ENCODE measurements at regions not wholly inside any gene's neighbourhood (a gene's known extent, or its start where the extent isn't known, plus 50 kb on each side); places are given as distances from the start of the nearest gene placed in this dataset.
A peak's percentile ranks its signal among the peaks of the same experiment; 100 is the strongest.

DNA sequence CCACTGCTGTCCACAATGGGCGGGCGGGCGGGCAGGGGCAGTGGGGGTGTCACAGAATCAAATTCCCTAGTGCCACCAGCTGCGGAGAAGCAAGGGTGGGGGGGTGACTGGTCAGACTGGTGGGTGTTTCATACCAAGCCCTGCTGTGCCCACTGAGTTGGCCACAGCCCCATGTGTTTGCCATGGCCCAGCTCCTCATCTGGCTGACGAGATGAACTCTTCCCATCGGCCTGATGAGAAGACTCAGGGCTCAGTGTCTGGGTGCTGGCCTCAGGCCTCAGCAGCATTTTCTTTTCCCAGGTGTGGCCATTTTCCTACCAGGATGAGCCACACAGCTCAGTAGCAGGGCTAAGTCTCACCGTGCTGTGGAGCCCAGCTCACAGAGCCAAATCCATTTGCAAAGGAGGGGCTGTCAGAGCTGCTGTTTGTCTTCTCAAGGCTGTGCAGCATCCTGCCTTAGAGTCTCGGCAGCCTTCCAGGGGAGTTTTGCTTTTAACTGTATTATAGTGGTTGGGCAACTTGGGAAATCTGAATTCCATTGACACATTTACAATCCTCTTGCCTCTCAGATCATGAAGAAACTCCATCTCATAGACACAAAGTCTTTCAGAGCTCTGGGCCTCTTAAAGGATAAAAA is 176.8 kb downstream of the ABHD5 start:
- no peak overlapping the region for H3K9ac ChIP-seq (ENCODE audit: low read length)

GRCh38 chr3:43869491-43869890 is 178.8 kb downstream of the ABHD5 start:
- Histone ChIP-seq H3K9me3 (ENCODE audit: control insufficient read depth, low read length) (no peaks in the 10 kb centered on the region), H3K4me3 (ENCODE audit: low read length) (no peak overlapping the region), H3K27me3 (replicated peaks; ENCODE audit: control insufficient read depth, insufficient read depth, low read length) (no peaks in the 10 kb centered on the region), H3K9ac (ENCODE audit: low read length) (no peak overlapping the region), H3K4me1 (ENCODE audit: control insufficient read depth, insufficient read depth, low read length) (peaks cover 55% of the 10 kb centered on the region), H3K36me3 (ENCODE audit: control insufficient read depth, insufficient read depth, low read length, severe bottlenecking) (no peaks in the 10 kb centered on the region)
- no peak for DNase-seq (ENCODE audit: low read depth)

More for the DNA sequence above, 176.8 kb downstream of the ABHD5 start:
- Histone ChIP-seq H3K36me3 (ENCODE audit: control insufficient read depth, insufficient read depth, low read length, severe bottlenecking) (no peaks in the 10 kb centered on the region), H3K27me3 (replicated peaks; ENCODE audit: control insufficient read depth, insufficient read depth, low read length) (no peaks in the 10 kb centered on the region), H3K4me3 (ENCODE audit: low read length) (no peak overlapping the region), H3K9me3 (ENCODE audit: control insufficient read depth, low read length) (no peaks in the 10 kb centered on the region), H3K4me1 (ENCODE audit: control insufficient read depth, insufficient read depth, low read length) (peaks cover 48% of the 10 kb centered on the region)
- peak; percentile 66 for DNase-seq (ENCODE audit: low read depth)

DNA sequence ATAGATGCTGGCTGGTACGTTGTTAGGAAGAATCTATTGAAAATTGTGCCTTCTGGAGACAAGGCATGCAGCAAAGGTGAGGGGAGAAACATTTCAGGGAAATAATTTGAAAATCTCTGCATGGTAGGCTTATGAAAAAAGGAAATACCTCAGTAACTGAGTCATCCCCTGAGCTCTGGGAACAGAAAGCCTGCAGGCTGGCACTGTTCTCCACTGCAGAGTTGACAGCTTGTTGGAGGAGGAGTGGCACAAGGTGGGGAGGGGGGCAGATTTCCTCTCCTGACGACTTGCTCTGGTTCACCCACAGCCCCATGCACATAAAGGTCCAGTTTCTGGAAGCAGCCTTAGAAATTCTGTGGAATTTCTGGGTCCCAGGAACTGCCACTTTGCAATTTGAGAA is 179.4 kb downstream of the ABHD5 start:
- Histone ChIP-seq H3K9ac (ENCODE audit: low read length) (no peak overlapping the region), H3K36me3 (ENCODE audit: control insufficient read depth, insufficient read depth, low read length, severe bottlenecking) (no peaks in the 10 kb centered on the region), H3K27me3 (replicated peaks; ENCODE audit: control insufficient read depth, insufficient read depth, low read length) (no peaks in the 10 kb centered on the region), H3K4me3 (ENCODE audit: low read length) (no peak overlapping the region), H3K9me3 (ENCODE audit: control insufficient read depth, low read length) (no peaks in the 10 kb centered on the region), H3K4me1 (ENCODE audit: control insufficient read depth, insufficient read depth, low read length) (peaks cover 55% of the 10 kb centered on the region)
- DNase-seq (ENCODE audit: low read depth), result peak; percentile 83

DNA sequence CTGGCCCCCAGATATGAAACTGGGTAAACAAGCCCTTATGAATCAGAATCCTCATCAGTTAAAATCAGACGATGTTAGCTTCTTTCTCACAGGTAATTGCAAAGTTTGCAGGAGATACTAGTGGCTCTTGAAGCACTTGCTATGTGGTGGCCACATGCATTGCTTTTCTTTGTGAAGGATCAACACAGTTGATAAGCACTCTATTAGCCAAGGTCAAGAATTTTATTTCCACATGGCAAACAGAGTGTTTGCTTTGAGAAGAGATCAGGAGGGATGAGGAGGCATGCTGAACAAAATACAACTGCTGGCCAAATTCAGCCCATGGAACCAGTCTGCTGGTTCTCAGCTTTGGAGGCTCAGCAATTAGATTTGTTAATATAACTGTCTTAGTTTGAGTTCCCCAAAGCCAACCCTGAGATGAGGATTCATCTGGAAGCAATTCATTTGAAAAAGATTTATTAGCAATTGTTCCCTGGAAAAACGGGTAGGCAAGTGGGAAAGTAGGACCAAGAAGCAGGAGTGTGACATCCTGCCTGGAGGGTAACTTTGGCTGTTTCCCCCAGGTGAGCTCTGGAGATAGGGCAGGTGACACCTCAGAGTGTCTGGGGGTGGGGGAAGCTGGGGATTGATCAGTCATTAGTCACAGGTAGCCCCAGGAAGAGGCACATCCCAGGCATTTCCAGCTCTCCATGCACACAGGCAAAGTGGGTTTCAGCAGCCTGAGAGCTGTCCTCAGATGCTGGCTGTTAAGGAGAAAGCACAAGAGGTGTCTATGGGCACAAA is 180.3 kb downstream of the ABHD5 start:
- H3K27me3 ChIP-seq (replicated peaks; ENCODE audit: control insufficient read depth, insufficient read depth, low read length), result no peaks in the 10 kb centered on the region
- DNase-seq (ENCODE audit: low read depth), result no peak
- peaks cover 55% of the 10 kb centered on the region for H3K4me1 ChIP-seq (ENCODE audit: control insufficient read depth, insufficient read depth, low read length)
- H3K4me3 ChIP-seq (ENCODE audit: low read length), result no peak overlapping the region
- H3K9ac ChIP-seq (ENCODE audit: low read length), result no peak overlapping the region
- no peaks in the 10 kb centered on the region for H3K9me3 ChIP-seq (ENCODE audit: control insufficient read depth, low read length)
- no peaks in the 10 kb centered on the region for H3K36me3 ChIP-seq (ENCODE audit: control insufficient read depth, insufficient read depth, low read length, severe bottlenecking)

DNA sequence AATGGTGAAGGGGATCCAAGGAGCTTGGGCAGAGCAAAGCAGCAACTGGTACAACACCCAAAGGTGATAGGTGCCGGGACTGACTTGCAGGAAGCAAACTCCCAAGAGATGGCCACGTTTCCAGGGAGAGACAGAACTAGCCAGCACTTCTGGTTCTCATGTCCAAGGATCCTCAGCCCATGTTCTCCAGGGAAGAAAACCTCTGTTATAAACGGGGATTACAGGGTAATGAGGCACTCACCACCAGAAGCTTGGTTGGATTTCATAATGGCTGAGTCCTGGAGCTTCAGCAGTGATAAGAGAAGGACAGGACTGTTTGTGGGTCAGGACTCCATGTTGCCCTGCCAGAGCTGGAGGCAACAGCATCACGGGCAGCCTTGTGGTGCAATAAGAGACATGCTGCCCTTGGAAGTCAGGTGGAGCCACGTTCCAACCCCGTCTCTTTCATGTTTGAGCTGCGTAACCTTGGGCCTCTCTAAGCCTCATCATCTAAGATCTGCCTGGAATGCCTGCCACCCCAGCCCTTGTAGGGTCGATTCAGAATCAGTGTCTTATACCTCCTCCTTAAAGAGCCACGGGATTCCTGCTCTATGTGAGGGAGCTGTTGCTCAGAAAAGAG is 181.0 kb downstream of the ABHD5 start:
- no peak overlapping the region for H3K4me3 ChIP-seq (ENCODE audit: low read length)
- H3K9ac ChIP-seq (ENCODE audit: low read length), result peak overlapping the region; percentile 7
- H3K27me3 ChIP-seq (replicated peaks; ENCODE audit: control insufficient read depth, insufficient read depth, low read length), result no peaks in the 10 kb centered on the region
- peaks cover 49% of the 10 kb centered on the region for H3K4me1 ChIP-seq (ENCODE audit: control insufficient read depth, insufficient read depth, low read length)
- no peak for DNase-seq (ENCODE audit: low read depth)
- no peaks in the 10 kb centered on the region for H3K36me3 ChIP-seq (ENCODE audit: control insufficient read depth, insufficient read depth, low read length, severe bottlenecking)
- no peaks in the 10 kb centered on the region for H3K9me3 ChIP-seq (ENCODE audit: control insufficient read depth, low read length)

DNA sequence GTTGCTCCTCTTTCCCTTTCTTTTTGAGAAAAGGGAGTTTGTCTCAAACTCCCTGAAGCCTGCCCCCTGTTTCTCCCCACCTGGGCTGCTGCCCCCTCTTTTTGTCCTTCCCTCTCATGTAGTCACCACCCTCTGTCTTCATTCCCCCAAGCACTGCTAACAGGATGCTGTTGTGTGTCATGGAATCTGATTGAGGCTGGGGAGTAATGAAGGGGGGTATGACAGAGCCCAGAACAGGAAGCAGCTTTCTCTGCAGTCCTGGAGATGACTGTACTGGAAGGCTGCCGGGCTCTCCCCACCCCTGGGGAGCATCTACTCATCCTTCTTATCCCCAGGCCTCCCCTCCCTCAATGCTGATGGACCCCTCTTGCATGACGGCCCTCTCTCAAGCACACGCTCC is 181.6 kb downstream of the ABHD5 start:
- peak; percentile 67 for DNase-seq (ENCODE audit: low read depth)
- Histone ChIP-seq H3K4me3 (ENCODE audit: low read length) (no peak overlapping the region), H3K9me3 (ENCODE audit: control insufficient read depth, low read length) (no peaks in the 10 kb centered on the region), H3K36me3 (ENCODE audit: control insufficient read depth, insufficient read depth, low read length, severe bottlenecking) (no peaks in the 10 kb centered on the region), H3K4me1 (ENCODE audit: control insufficient read depth, insufficient read depth, low read length) (peaks cover 45% of the 10 kb centered on the region), H3K9ac (ENCODE audit: low read length) (peak overlapping the region; percentile 7), H3K27me3 (replicated peaks; ENCODE audit: control insufficient read depth, insufficient read depth, low read length) (no peaks in the 10 kb centered on the region)

GRCh38 chr3:43872901-43873300 is 182.2 kb downstream of the ABHD5 start:
- no peak overlapping the region for H3K4me3 ChIP-seq (ENCODE audit: low read length)
- H3K27me3 ChIP-seq (replicated peaks; ENCODE audit: control insufficient read depth, insufficient read depth, low read length), result no peaks in the 10 kb centered on the region
- H3K36me3 ChIP-seq (ENCODE audit: control insufficient read depth, insufficient read depth, low read length, severe bottlenecking), result no peaks in the 10 kb centered on the region
- no peak overlapping the region for H3K9ac ChIP-seq (ENCODE audit: low read length)
- peak; percentile 44 for DNase-seq (ENCODE audit: low read depth)
- H3K4me1 ChIP-seq (ENCODE audit: control insufficient read depth, insufficient read depth, low read length), result peaks cover 44% of the 10 kb centered on the region
- no peaks in the 10 kb centered on the region for H3K9me3 ChIP-seq (ENCODE audit: control insufficient read depth, low read length)

- DNase-seq (ENCODE audit: low read depth), result no peak
- H3K9ac ChIP-seq (ENCODE audit: low read length), result no peak overlapping the region
- no peaks in the 10 kb centered on the region for H3K27me3 ChIP-seq (replicated peaks; ENCODE audit: control insufficient read depth, insufficient read depth, low read length)
- no peaks in the 10 kb centered on the region for H3K9me3 ChIP-seq (ENCODE audit: control insufficient read depth, low read length)
- H3K4me1 ChIP-seq (ENCODE audit: control insufficient read depth, insufficient read depth, low read length), result peaks cover 39% of the 10 kb centered on the region
- no peaks in the 10 kb centered on the region for H3K36me3 ChIP-seq (ENCODE audit: control insufficient read depth, insufficient read depth, low read length, severe bottlenecking)
- no peak overlapping the region for H3K4me3 ChIP-seq (ENCODE audit: low read length)
Measured at GRCh38 chr3:43873723-43874122, 183.0 kb downstream of the ABHD5 start.

DNA sequence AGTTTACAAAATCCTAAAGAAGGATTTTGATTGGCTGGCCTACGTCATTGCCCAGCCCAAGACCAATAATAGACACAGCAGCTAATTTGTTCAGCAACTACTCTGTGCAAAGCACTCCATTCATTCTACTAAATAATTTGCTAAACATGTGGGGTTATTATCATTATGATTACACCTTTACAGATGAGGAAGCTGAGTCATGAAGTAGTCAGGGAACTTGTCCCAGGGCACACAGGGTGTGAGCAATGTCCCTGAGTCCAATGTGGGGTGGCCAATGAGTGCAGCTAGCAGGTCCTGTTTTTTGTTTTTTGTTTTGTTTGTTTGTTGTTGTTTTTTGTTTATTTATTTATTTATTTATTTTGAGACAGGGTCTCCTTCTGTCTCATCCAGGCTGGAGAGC is 183.6 kb downstream of the ABHD5 start:
- DNase-seq (ENCODE audit: low read depth), result no peak
- Histone ChIP-seq H3K27me3 (replicated peaks; ENCODE audit: control insufficient read depth, insufficient read depth, low read length) (no peaks in the 10 kb centered on the region), H3K9me3 (ENCODE audit: control insufficient read depth, low read length) (no peaks in the 10 kb centered on the region), H3K4me1 (ENCODE audit: control insufficient read depth, insufficient read depth, low read length) (peaks cover 39% of the 10 kb centered on the region), H3K4me3 (ENCODE audit: low read length) (no peak overlapping the region), H3K9ac (ENCODE audit: low read length) (no peak overlapping the region), H3K36me3 (ENCODE audit: control insufficient read depth, insufficient read depth, low read length, severe bottlenecking) (no peaks in the 10 kb centered on the region)

GRCh38 chr3:43874731-43875130 is 184.0 kb downstream of the ABHD5 start:
- no peaks in the 10 kb centered on the region for H3K27me3 ChIP-seq (replicated peaks; ENCODE audit: control insufficient read depth, insufficient read depth, low read length)
- no peak overlapping the region for H3K9ac ChIP-seq (ENCODE audit: low read length)
- H3K4me3 ChIP-seq (ENCODE audit: low read length), result no peak overlapping the region
- H3K36me3 ChIP-seq (ENCODE audit: control insufficient read depth, insufficient read depth, low read length, severe bottlenecking), result no peaks in the 10 kb centered on the region
- DNase-seq (ENCODE audit: low read depth), result no peak
- peaks cover 35% of the 10 kb centered on the region for H3K4me1 ChIP-seq (ENCODE audit: control insufficient read depth, insufficient read depth, low read length)
- no peaks in the 10 kb centered on the region for H3K9me3 ChIP-seq (ENCODE audit: control insufficient read depth, low read length)

DNA sequence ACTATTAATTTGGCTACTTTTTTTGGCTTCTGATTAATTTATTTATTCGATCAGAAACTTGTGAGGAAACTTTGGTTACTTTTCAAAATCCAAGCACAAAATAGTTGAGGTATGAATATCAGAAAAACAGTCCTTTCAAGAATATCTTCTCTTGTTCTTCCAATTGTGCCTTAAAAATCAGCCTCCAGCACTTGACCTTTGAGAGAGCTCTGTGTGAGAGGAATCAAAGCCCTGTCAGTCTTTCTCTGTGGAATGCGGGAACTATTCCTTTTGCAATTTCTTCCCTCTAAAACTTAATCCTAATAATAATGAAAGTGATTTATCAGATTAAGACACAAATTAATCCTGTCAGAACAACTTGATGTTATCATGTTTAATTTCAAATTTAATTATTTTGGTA is 185.9 kb downstream of the ABHD5 start:
- no peak overlapping the region for H3K9ac ChIP-seq (ENCODE audit: low read length)
- no peaks in the 10 kb centered on the region for H3K36me3 ChIP-seq (ENCODE audit: control insufficient read depth, insufficient read depth, low read length, severe bottlenecking)
- no peaks in the 10 kb centered on the region for H3K9me3 ChIP-seq (ENCODE audit: control insufficient read depth, low read length)
- DNase-seq (ENCODE audit: low read depth), result no peak
- H3K4me1 ChIP-seq (ENCODE audit: control insufficient read depth, insufficient read depth, low read length), result peaks cover 16% of the 10 kb centered on the region
- no peaks in the 10 kb centered on the region for H3K27me3 ChIP-seq (replicated peaks; ENCODE audit: control insufficient read depth, insufficient read depth, low read length)
- no peak overlapping the region for H3K4me3 ChIP-seq (ENCODE audit: low read length)
